ENCODE measurements at regions not wholly inside any gene's neighbourhood (a gene's known extent, or its start where the extent isn't known, plus 50 kb on each side); places are given as distances from the start of the nearest gene placed in this dataset.

DNA sequence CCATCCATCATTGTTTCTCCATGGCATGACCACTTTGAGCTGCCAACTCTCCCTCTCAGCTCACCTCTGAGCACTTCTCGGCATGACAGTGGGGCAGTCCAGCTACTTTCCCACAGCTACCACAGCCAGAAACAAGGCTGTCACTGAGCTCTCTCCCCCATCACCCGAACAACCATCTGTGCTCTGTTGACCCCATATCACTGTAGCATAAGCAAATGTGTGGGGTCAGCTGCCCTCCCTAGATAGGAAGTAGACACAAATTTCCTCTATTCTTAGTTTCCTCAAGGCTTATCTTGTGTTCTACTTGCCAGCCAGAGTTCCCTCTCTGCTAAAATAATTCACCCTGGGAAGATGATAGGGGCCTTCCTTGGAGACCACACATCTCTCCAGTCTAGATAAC, 82.6 kb upstream of the FUT8 start:
- TF ChIP-seq, protein P1, sequence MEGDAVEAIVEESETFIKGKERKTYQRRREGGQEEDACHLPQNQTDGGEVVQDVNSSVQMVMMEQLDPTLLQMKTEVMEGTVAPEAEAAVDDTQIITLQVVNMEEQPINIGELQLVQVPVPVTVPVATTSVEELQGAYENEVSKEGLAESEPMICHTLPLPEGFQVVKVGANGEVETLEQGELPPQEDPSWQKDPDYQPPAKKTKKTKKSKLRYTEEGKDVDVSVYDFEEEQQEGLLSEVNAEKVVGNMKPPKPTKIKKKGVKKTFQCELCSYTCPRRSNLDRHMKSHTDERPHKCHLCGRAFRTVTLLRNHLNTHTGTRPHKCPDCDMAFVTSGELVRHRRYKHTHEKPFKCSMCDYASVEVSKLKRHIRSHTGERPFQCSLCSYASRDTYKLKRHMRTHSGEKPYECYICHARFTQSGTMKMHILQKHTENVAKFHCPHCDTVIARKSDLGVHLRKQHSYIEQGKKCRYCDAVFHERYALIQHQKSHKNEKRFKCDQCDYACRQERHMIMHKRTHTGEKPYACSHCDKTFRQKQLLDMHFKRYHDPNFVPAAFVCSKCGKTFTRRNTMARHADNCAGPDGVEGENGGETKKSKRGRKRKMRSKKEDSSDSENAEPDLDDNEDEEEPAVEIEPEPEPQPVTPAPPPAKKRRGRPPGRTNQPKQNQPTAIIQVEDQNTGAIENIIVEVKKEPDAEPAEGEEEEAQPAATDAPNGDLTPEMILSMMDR (IDR thresholded peaks at IDR 0.05) = no peak
- TF ChIP-seq POLR2A (IDR thresholded peaks at IDR 0.05) = no peak
